ENCODE measurements at regions not wholly inside any gene's neighbourhood (a gene's known extent, or its start where the extent isn't known, plus 50 kb on each side); places are given as distances from the start of the nearest gene placed in this dataset.

DNA sequence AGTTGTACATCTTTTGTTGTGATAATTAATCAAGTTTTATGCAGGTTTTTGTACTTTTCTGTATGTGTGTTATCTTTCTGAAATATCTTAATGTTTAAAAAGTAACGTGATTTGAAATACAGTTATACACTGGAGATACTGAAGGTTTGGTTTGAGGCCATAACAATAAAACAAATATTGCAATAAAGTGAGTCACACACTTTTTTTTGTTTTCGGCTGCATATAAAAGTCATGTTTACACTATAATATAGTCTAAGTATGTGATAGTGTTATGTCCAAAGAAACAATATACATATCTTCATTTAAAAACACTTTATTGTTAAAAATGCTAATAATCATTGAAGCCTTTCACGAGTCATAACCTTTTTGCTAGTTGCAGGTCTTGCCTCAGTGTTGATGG, 473.1 kb upstream of the GJE1 start:
- DNase-seq = no peak

- no peak for DNase-seq
Measured at GRCh38 chr6:141658696-141659095, 474.0 kb upstream of the GJE1 start.

GRCh38 chr6:141657812-141658211, 474.9 kb upstream of the GJE1 start:
- no peak for DNase-seq

GRCh38 chr6:141653590-141653989, 479.1 kb upstream of the GJE1 start:
- DNase-seq = no peak

- DNase-seq = no peak
Measured at GRCh38 chr6:141641951-141642350, 490.8 kb upstream of the GJE1 start.

DNA sequence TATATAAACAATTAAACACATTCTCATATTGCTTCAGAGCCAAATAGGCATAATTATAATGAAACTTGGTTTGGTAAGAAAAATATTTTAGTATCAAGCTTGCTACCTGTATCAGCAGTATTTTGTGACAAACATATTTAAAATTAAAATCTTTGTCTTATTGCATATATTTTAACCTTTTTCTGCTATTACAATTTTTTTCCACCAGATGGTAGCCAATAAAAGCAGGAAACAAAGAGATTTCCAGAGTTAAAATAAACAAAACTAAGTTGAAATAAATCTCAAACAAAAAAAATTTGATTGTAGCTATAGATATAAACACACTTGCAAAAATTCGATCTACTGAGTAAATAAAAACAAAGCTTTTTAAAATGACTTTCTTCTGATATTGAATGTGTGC, 491.3 kb upstream of the GJE1 start:
- no peak for DNase-seq

GRCh38 chr6:141635621-141636020, 497.1 kb upstream of the GJE1 start:
- DNase-seq = no peak

GRCh38 chr6:141634269-141634668, 498.5 kb upstream of the GJE1 start:
- DNase-seq = no peak

GRCh38 chr6:141624301-141624700, 508.4 kb upstream of the GJE1 start:
- no peak for DNase-seq

DNA sequence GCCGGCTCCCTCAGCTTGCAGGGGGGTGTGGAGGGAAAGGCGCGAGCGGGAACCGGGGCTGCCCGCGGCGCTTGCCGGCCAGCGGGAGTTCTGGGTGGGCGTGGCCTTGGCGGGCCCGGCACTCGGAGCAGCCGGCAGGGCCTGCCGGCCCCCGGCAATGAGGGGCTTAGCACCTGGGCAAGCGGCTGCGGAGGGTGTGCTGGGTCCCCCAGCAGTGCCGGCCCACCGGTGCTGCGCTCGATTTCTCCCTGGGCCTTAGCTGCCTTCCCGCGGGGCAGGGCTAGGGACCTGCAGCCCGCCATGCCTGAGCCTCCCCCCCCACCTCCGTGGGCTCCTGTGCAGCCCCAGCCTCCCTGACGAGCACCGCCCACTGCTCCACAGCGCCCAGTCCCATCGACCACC, 514.5 kb upstream of the GJE1 start:
- DNase-seq = no peak

- DNase-seq = no peak
Measured at GRCh38 chr6:141610741-141611140, 522.0 kb upstream of the GJE1 start.

DNA sequence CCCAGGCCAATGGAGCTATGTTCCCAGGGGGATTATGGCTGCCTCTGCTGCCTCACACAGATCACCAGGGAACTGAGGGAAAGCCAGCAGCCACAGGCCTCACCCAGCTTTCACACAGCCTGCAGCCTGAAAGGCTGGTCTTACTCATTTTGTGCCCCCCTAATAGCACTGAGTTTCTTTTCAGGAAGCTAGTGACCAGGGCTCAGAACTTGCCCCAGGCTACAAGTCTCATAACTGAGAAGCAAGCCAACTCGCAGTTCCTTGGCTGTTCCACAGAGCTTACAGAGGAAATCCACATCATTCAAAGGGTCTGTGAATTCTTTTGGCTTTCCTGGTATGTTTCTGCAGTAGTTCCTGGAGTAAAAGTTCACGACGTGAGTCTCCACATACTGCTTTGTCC, 524.8 kb upstream of the GJE1 start:
- DNase-seq = no peak

GRCh38 chr6:141598487-141598886, 534.2 kb upstream of the GJE1 start:
- no peak for DNase-seq

- DNase-seq = no peak
Measured at GRCh38 chr6:141594874-141595273, 537.9 kb upstream of the GJE1 start.

DNA sequence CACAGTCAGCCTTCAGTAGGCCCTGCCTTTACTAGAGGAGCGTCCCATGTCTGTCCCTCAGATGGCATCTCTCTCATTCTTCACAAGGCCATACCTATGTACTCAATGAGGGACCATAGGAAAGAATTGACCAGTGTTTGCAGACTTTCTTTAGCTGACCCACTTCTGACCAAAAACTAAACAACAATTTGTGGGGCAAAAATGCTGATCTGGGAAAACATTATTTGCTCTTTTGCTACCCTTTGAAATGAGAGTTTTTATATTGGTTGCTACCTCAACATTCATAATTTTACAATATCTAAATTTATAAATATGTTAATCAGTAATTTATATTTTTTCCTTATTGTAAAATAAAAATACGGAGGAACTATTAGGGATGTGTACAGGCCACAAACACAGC, 539.4 kb upstream of the GJE1 start:
- no peak for DNase-seq

- DNase-seq = no peak
Measured at GRCh38 chr6:141587482-141588266, 545.1 kb upstream of the GJE1 start.

GRCh38 chr6:141580988-141581552, 551.7 kb upstream of the GJE1 start:
- no peak for DNase-seq

- DNase-seq = no peak
Measured at GRCh38 chr6:141580131-141580530, 552.6 kb upstream of the GJE1 start.

GRCh38 chr6:141576751-141577150, 556.0 kb upstream of the GJE1 start:
- DNase-seq = no peak

DNA sequence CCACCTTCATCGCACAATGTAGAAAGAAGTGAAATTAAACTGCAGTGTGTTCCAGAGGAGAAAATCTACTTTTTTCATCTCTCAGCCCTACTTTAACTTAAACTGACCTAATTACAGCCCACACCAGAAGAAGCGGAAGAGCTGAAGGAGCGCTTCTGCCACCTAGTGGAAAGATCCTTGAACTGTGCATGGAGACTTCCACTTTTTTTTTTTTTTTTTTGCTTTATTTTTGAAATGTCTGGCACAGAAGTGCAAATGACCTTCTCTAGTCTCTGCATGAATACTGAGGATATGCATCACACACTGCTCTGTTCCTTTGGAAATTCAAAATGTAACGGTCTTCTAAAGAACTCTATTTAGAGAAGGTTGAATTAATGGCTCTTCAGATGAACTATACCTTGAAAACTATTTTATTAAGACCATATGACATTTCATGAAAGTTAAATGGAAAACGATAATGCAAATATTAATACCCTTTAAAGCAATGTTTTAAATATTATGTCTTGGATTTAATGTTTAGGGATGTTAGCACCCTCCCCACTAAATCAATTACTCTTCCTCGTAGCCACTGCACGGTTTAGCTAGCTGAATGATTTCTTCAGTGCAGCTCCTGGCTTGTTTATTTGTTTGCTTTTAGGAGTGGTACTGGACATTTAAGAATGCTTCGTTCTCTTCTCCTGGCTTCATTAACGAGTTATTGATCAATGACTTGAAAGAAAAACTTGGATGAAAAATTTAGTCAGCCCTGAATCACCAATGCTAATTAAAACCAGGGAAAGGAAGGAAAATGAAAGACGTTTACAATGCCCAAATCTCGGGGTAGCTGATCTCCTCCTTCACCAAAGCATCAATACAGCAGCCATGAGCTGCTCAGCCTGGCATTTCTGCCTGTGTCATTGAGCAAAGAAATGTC, 569.6 kb upstream of the GJE1 start:
- peak; percentile 67 for DNase-seq

- peak; percentile 5 for DNase-seq
Measured at GRCh38 chr6:141562186-141562811, 570.4 kb upstream of the GJE1 start.

GRCh38 chr6:141561154-141561553, 571.6 kb upstream of the GJE1 start:
- DNase-seq = no peak

DNA sequence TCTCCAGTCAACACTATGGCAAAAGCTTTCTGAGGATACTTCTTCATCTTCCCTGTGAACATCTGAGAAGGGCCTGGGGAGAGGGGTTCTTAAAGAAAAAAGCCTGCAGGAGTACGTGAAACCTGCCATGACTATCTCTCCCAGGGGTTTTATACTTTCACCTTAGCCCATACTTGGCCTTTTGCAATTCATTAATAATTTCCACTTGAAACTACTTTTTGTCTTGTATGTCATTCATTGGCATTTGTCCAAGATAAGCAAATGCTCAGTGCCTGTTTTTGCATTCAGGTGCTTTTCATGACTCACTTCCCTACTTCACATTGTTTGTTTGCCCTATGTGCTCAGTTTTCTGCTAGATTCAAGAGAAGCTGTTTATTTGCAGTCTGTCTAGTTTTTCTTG, 580.3 kb upstream of the GJE1 start:
- no peak for DNase-seq
